ENCODE measurements at regions not wholly inside any gene's neighbourhood (a gene's known extent, or its start where the extent isn't known, plus 50 kb on each side); places are given as distances from the start of the nearest gene placed in this dataset.

- Histone ChIP-seq H3K9me2 (ENCODE audit: insufficient read depth, low read length) (no peaks in the 10 kb centered on the region), H3K4me2 (ENCODE audit: low read length) (no peak overlapping the region), H3K4me3 (ENCODE audit: low read depth, low read length, poor library complexity, severe bottlenecking) (no peak overlapping the region), H2AFZ (ENCODE audit: low read length) (no peak overlapping the region), H3K27ac (ENCODE audit: low read depth, low read length, poor library complexity, severe bottlenecking) (no peak overlapping the region), H3K9me3 (ENCODE audit: low read length) (no peaks in the 10 kb centered on the region), H3K79me2 (ENCODE audit: insufficient read depth, low read depth, low read length) (no peaks in the 10 kb centered on the region), H3K4me1 (ENCODE audit: insufficient read depth, low read length, poor library complexity, severe bottlenecking) (no peaks in the 10 kb centered on the region), H4K20me1 (ENCODE audit: insufficient read depth, low read length) (no peaks in the 10 kb centered on the region), H3K36me3 (ENCODE audit: insufficient read depth, low read length) (no peaks in the 10 kb centered on the region)
- intact Hi-C loops (cut with micrococcal nuclease; ENCODE audit: unreplicated experiment), result no loop called here
- BruUV-seq (replicated peaks), result no TSS peak
- DNase-seq (ENCODE audit: low spot score), result no peak
- TF ChIP-seq EZH2phosphoT487 (IDR thresholded peaks at IDR 0.05; ENCODE audit: borderline replicate concordance, low read depth, low read length), result no peak
- TF ChIP-seq, protein P1, sequence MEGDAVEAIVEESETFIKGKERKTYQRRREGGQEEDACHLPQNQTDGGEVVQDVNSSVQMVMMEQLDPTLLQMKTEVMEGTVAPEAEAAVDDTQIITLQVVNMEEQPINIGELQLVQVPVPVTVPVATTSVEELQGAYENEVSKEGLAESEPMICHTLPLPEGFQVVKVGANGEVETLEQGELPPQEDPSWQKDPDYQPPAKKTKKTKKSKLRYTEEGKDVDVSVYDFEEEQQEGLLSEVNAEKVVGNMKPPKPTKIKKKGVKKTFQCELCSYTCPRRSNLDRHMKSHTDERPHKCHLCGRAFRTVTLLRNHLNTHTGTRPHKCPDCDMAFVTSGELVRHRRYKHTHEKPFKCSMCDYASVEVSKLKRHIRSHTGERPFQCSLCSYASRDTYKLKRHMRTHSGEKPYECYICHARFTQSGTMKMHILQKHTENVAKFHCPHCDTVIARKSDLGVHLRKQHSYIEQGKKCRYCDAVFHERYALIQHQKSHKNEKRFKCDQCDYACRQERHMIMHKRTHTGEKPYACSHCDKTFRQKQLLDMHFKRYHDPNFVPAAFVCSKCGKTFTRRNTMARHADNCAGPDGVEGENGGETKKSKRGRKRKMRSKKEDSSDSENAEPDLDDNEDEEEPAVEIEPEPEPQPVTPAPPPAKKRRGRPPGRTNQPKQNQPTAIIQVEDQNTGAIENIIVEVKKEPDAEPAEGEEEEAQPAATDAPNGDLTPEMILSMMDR (conservative IDR thresholded peaks at IDR 0.05; ENCODE audit: low read length), result no peak
- POLR2A ChIA-PET, result no interaction called here
- CTCF ChIA-PET (ENCODE audit: unreplicated experiment), result interaction anchor here (0.9 kb wide), 1 partner anchor 44 kb away, joined by 3 read pairs; no protein-coding TSS in a partner anchor
Observed at GRCh38 chr2:136297994-136298393, 180.0 kb upstream of the CXCR4 start.

- Histone ChIP-seq H3K4me3 (ENCODE audit: low read depth, low read length, poor library complexity, severe bottlenecking) (no peak overlapping the region), H3K36me3 (ENCODE audit: insufficient read depth, low read length) (no peaks in the 10 kb centered on the region), H3K4me2 (ENCODE audit: low read length) (no peak overlapping the region), H4K20me1 (ENCODE audit: insufficient read depth, low read length) (no peaks in the 10 kb centered on the region), H3K4me1 (ENCODE audit: insufficient read depth, low read length, poor library complexity, severe bottlenecking) (no peaks in the 10 kb centered on the region), H3K79me2 (ENCODE audit: insufficient read depth, low read depth, low read length) (no peaks in the 10 kb centered on the region), H3K9me3 (ENCODE audit: low read length) (no peaks in the 10 kb centered on the region), H2AFZ (ENCODE audit: low read length) (no peak overlapping the region), H3K9me2 (ENCODE audit: insufficient read depth, low read length) (no peaks in the 10 kb centered on the region), H3K27ac (ENCODE audit: low read depth, low read length, poor library complexity, severe bottlenecking) (no peak overlapping the region)
- TF ChIP-seq, protein P1 (conservative IDR thresholded peaks at IDR 0.05; ENCODE audit: low read length), result no peak
- no peak for TF ChIP-seq EZH2phosphoT487 (IDR thresholded peaks at IDR 0.05; ENCODE audit: borderline replicate concordance, low read depth, low read length)
- ChIA-PET CTCF (ENCODE audit: unreplicated experiment) (interaction anchor here (0.9 kb wide), 1 partner anchor 44 kb away, joined by 3 read pairs; no protein-coding TSS in a partner anchor), POLR2A (no interaction called here)
- no peak for DNase-seq (ENCODE audit: low spot score)
- no TSS peak for BruUV-seq (replicated peaks)
- intact Hi-C loops (cut with micrococcal nuclease; ENCODE audit: unreplicated experiment), result no loop called here
Observed at GRCh38 chr2:136297312-136297711, 179.4 kb upstream of the CXCR4 start.

DNA sequence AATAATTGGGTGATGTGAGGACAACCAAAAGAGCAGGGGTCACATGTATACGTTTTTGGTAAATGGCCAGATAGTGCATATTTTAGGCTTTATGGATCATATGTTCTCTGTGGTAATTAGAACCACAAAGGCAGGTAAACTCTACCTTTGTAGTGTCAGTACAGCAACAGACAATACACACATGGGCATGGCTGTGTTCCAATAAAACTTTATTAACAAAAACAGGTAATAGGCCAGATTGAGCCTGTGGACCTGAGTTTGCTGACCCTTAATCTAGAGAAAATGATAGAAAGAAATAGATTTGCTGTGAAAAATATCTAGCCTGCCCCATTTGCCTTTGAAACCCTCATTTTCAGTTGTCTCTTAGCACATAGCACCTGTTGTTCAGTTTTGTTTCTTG is 177.2 kb upstream of the CXCR4 start:
- Histone ChIP-seq H2AFZ (ENCODE audit: low read length) (no peak overlapping the region), H3K36me3 (ENCODE audit: insufficient read depth, low read length) (no peaks in the 10 kb centered on the region), H3K9me3 (ENCODE audit: low read length) (no peaks in the 10 kb centered on the region), H3K4me3 (ENCODE audit: low read depth, low read length, poor library complexity, severe bottlenecking) (no peak overlapping the region), H4K20me1 (ENCODE audit: insufficient read depth, low read length) (no peaks in the 10 kb centered on the region), H3K4me2 (ENCODE audit: low read length) (no peak overlapping the region), H3K4me1 (ENCODE audit: insufficient read depth, low read length, poor library complexity, severe bottlenecking) (no peaks in the 10 kb centered on the region), H3K27ac (ENCODE audit: low read depth, low read length, poor library complexity, severe bottlenecking) (no peak overlapping the region), H3K9me2 (ENCODE audit: insufficient read depth, low read length) (no peaks in the 10 kb centered on the region; the same call in 1 of the 2 replicates), H3K79me2 (ENCODE audit: insufficient read depth, low read depth, low read length) (no peaks in the 10 kb centered on the region)
- no TSS peak for BruUV-seq (replicated peaks)
- intact Hi-C loops (cut with micrococcal nuclease; ENCODE audit: unreplicated experiment), result no loop called here
- DNase-seq (ENCODE audit: low spot score), result no peak
- no peak for TF ChIP-seq EZH2phosphoT487 (IDR thresholded peaks at IDR 0.05; ENCODE audit: borderline replicate concordance, low read depth, low read length)
- TF ChIP-seq, protein P1 (conservative IDR thresholded peaks at IDR 0.05; ENCODE audit: low read length), result no peak
- ChIA-PET POLR2A (interaction anchor here (0.7 to 1.3 kb wide), 3 partner anchors 10 to 341 kb away, joined by 3 read pairs; no protein-coding TSS in a partner anchor), CTCF (ENCODE audit: unreplicated experiment) (no interaction called here)
